ENCODE measurements at regions not wholly inside any gene's neighbourhood (a gene's known extent, or its start where the extent isn't known, plus 50 kb on each side); places are given as distances from the start of the nearest gene placed in this dataset.

DNA sequence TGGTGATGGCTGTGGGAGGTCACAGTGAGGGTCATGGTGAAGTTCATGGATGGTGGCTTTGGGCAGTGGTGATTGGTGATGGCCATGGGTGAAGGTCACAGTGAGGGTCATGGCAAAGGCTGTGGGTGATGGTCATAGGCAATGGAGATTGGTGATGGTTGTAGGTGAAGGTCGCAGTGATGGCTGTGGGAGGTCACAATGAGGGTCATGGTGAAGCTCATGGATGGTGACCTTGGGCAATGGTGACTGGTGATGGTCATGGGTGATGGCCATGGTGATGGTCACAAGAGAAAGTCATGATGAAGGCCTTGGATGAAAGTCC lies 115.6 kb upstream of the IRX4 start:
- Histone ChIP-seq H2AFZ (replicated peaks) (no peak overlapping the region), H3K4me1 (no peaks in the 10 kb centered on the region), H3K27ac (no peak overlapping the region), H4K20me1 (ENCODE audit: low read depth) (no peaks in the 10 kb centered on the region), H3F3A (ENCODE audit: low read depth) (no peaks in the 10 kb centered on the region), H3K27me3 (no peaks in the 10 kb centered on the region), H3K4me2 (no peak overlapping the region), H3K9ac (no peak overlapping the region), H3K4me3 (no peak overlapping the region), H3K79me2 (ENCODE audit: low read depth) (no peaks in the 10 kb centered on the region), H3K9me3 (ENCODE audit: low read depth) (peaks cover under 1% of the 10 kb centered on the region), H3K36me3 (no peaks in the 10 kb centered on the region)
- DNase-seq (ENCODE audit: low spot score): no peak
- H3K4me3 Mint-ChIP-seq: no peak overlapping the region
- TF ChIP-seq EZH2phosphoT487 (IDR thresholded peaks at IDR 0.05) (no peak), EZH2 (IDR thresholded peaks at IDR 0.05) (no peak)
- TF ChIP-seq, protein P1, sequence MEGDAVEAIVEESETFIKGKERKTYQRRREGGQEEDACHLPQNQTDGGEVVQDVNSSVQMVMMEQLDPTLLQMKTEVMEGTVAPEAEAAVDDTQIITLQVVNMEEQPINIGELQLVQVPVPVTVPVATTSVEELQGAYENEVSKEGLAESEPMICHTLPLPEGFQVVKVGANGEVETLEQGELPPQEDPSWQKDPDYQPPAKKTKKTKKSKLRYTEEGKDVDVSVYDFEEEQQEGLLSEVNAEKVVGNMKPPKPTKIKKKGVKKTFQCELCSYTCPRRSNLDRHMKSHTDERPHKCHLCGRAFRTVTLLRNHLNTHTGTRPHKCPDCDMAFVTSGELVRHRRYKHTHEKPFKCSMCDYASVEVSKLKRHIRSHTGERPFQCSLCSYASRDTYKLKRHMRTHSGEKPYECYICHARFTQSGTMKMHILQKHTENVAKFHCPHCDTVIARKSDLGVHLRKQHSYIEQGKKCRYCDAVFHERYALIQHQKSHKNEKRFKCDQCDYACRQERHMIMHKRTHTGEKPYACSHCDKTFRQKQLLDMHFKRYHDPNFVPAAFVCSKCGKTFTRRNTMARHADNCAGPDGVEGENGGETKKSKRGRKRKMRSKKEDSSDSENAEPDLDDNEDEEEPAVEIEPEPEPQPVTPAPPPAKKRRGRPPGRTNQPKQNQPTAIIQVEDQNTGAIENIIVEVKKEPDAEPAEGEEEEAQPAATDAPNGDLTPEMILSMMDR (IDR thresholded peaks at IDR 0.05): no peak
- H3K36me3 Mint-ChIP-seq: no peaks in the 10 kb centered on the region
- H3K27me3 Mint-ChIP-seq (ENCODE audit: insufficient read depth, low read depth): peaks cover 5% of the 10 kb centered on the region
- H3K4me1 Mint-ChIP-seq: no peaks in the 10 kb centered on the region
- peaks cover 14% of the 10 kb centered on the region for H3K9me3 Mint-ChIP-seq
- no peak overlapping the region for H3K27ac Mint-ChIP-seq

DNA sequence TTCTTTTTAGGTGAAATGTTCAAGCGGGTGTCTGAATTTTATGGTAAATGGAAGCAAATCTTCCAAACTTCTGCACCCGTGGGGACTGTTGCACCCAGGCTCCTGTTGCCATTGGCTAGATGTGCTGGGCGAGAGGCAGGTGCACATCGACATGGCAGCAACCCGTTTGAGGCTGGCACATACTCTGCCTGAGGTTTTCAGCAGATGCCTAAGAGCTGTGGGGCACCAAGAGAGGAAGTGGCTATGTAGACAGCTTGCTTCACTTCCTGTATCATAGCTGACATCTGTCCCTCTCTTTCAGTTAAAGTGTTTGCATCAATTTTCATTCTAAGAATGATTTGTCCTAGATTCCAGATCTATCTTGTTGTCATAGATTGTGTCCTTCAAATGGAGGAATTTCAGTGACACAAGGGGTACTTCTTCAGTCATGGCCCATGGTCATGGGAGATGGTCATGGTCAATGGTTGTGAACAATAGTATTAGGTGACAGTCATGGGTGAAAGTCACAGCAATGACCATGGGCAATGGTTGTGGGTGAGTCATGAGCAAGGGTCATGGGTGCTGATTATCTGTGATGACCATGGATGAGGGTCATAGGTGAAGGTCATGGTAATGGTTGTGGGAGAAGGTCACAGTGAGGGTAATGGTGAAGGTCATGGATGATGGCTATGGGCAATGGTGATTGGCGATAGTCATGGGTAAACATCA lies 115.1 kb upstream of the IRX4 start:
- Mint-ChIP-seq H3K27ac (no peak overlapping the region), H3K9me3 (peaks cover 14% of the 10 kb centered on the region), H3K36me3 (no peaks in the 10 kb centered on the region), H3K27me3 (ENCODE audit: insufficient read depth, low read depth) (peaks cover 5% of the 10 kb centered on the region), H3K4me1 (no peaks in the 10 kb centered on the region), H3K4me3 (no peak overlapping the region)
- Histone ChIP-seq H3K4me3 (no peak overlapping the region), H3F3A (ENCODE audit: low read depth) (no peaks in the 10 kb centered on the region), H3K36me3 (no peaks in the 10 kb centered on the region), H3K9ac (no peak overlapping the region), H4K20me1 (ENCODE audit: low read depth) (no peaks in the 10 kb centered on the region), H2AFZ (replicated peaks) (no peak overlapping the region), H3K4me2 (no peak overlapping the region), H3K9me3 (ENCODE audit: low read depth) (peaks cover 4% of the 10 kb centered on the region), H3K79me2 (ENCODE audit: low read depth) (no peaks in the 10 kb centered on the region), H3K27ac (no peak overlapping the region), H3K4me1 (no peaks in the 10 kb centered on the region), H3K27me3 (no peaks in the 10 kb centered on the region)
- DNase-seq (ENCODE audit: low spot score): no peak
- TF ChIP-seq EZH2 (IDR thresholded peaks at IDR 0.05) (no peak), EZH2phosphoT487 (IDR thresholded peaks at IDR 0.05) (no peak)
- TF ChIP-seq, protein P1 (IDR thresholded peaks at IDR 0.05): no peak

DNA sequence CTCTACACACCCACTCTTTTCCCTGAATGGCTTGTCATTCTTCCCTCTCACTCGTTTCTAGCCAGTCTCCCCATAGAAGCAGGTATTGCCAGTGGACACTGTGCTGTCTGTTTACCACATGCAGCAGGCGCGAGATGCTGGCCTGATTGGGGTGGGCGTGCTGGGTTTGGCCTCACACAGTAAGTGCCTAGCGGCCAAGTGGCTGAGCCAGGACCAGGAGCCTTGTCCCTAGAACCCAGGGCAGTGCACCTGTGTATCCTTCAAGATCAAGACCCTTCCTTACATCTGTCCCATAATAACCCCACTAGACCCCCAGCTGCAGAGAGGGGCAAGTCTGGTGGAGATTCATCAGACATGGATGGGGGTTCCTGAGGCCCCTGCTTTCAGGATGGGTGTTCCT lies 112.8 kb upstream of the IRX4 start:
- Histone ChIP-seq H3F3A (ENCODE audit: low read depth) (no peaks in the 10 kb centered on the region), H2AFZ (replicated peaks) (no peak overlapping the region), H3K4me3 (no peak overlapping the region), H3K4me2 (no peak overlapping the region), H3K27ac (no peak overlapping the region), H3K79me2 (ENCODE audit: low read depth) (no peaks in the 10 kb centered on the region), H3K9me3 (ENCODE audit: low read depth) (peaks cover 4% of the 10 kb centered on the region), H3K4me1 (no peaks in the 10 kb centered on the region), H3K27me3 (no peaks in the 10 kb centered on the region), H3K9ac (no peak overlapping the region), H3K36me3 (no peaks in the 10 kb centered on the region), H4K20me1 (ENCODE audit: low read depth) (no peaks in the 10 kb centered on the region)
- H3K36me3 Mint-ChIP-seq: no peaks in the 10 kb centered on the region
- H3K27me3 Mint-ChIP-seq (ENCODE audit: insufficient read depth, low read depth): peaks cover 5% of the 10 kb centered on the region
- H3K4me1 Mint-ChIP-seq: no peaks in the 10 kb centered on the region
- TF ChIP-seq EZH2phosphoT487 (IDR thresholded peaks at IDR 0.05) (no peak), EZH2 (IDR thresholded peaks at IDR 0.05) (no peak)
- TF ChIP-seq, protein P1 (IDR thresholded peaks at IDR 0.05): no peak
- DNase-seq (ENCODE audit: low spot score): no peak
- H3K9me3 Mint-ChIP-seq: peaks cover 18% of the 10 kb centered on the region
- H3K27ac Mint-ChIP-seq: no peak overlapping the region
- no peak overlapping the region for H3K4me3 Mint-ChIP-seq

All from neural progenitor cell (in vitro differentiated cells).